ENCODE measurements at regions not wholly inside any gene's neighbourhood (a gene's known extent, or its start where the extent isn't known, plus 50 kb on each side); places are given as distances from the start of the nearest gene placed in this dataset.

GRCh38 chr15:62788224-62788623 lies 254.3 kb upstream of the TPM1 start:
- DNase-seq: no peak

- no peak for DNase-seq
Measured at GRCh38 chr15:62790546-62790945, 252.0 kb upstream of the TPM1 start.

GRCh38 chr15:62791694-62792093 lies 250.9 kb upstream of the TPM1 start:
- DNase-seq: no peak

- no peak for DNase-seq
Measured at GRCh38 chr15:62792986-62793751, 249.4 kb upstream of the TPM1 start.

DNA sequence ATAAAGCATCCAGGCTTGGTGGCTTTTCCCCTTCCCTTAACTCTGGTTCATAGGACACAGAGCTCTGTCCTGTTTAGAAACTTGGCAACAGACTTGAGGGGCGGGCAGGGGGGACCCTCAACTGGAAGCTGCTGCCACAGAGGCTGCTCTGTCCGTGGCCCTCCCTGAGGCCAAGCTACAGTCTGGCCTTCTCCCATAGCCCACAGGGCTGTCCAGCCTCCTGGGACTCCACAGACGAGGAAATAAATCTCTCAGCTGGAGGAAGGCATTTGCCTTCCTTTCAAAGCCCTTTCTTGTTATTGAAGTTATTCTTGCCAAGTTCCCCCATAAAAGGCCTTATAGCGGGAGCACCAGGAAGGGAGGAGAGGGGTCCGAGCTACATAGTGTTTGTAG lies 248.8 kb upstream of the TPM1 start:
- no peak for DNase-seq

DNA sequence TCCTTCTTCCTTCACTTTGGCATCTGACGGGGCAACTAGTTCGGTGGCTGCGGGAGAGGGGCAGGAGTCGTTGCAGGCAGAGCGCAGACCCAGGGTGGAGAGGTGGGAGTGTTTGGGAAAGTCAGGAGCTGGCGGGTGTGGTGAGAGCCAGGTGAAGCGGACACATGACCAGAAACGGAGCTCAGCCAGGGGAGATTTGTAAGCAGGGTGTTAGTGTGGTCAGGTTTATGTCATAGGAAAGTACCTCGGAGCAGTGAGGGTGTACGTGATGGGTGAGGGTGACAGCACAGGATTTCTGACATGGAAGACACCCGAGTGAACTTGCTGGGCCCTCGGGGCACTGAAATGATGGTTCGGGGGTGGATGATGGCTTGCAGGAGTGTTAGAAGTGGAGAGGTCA lies 247.4 kb upstream of the TPM1 start:
- no peak for DNase-seq

- no peak for DNase-seq
Measured at GRCh38 chr15:62795700-62796695, 246.5 kb upstream of the TPM1 start.

- no peak for DNase-seq
Measured at GRCh38 chr15:62797171-62797570, 245.4 kb upstream of the TPM1 start.

DNA sequence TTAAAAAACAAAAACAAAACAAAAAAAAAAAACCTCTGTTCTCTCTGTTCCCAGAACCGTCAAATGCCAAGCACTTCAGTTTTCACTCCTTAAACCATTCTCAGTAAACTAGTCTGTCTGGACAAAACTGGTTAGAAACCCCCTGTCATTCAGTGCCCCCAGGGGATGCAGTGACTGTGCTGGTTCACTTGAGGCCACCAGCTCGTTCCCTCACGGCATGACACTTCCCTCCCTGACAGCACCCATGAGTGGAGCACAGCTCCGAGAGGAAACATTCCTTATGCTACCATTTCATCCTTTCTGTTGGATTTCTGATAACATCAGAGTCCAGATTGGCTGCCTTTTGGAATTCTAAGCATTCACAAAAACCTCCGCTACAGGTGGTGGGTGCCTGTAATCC lies 244.0 kb upstream of the TPM1 start:
- DNase-seq: no peak

- no peak for DNase-seq
Measured at GRCh38 chr15:62799037-62799436, 243.5 kb upstream of the TPM1 start.

GRCh38 chr15:62799919-62800318 lies 242.6 kb upstream of the TPM1 start:
- DNase-seq: no peak

DNA sequence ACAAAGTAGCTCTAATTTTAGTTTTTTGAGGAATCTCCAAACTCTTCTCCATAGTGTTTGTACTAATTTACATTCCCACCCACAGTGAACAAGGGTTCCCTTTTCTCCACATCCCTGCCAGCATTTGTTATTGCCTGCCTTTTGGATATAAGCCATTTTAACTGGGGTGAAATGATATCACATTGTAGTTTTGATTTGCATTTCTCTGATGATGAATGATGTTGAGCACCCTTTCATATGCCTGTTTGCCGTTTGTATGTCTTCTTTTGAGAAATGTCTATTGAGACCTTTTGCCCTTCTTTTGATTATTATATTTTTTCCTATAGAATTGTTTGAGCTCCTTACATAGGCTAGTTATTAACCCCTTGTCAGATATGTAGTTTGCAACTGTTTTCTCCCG lies 239.9 kb upstream of the TPM1 start:
- DNase-seq: no peak

DNA sequence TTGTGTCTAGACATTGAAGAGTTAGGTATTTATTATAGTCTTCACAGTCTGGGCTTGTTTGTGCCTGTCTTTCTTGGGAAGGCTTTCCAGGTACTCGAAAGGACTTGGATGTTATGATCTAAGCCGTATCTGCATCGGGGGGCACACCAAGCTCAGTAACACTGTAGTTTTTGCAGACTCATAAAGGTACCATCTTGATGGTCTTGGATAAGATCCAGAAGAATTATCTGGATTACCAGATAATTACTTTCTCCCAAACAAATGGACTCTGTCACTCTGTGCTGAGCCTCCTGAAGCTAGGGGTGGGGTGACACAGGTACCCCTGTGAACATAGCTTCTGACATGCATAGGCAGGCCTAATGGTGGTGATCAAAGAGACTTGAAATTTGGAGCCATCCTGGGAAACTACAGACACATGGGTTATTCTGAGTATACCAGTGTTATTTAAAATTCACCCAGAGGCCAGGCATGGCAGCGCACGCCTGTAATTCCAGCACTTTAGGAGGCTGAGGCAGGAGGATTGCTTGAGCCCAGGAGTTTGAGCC lies 238.6 kb upstream of the TPM1 start:
- DNase-seq: no peak

- no peak for DNase-seq
Measured at GRCh38 chr15:62805502-62805901, 237.0 kb upstream of the TPM1 start.

GRCh38 chr15:62807539-62808130 lies 234.9 kb upstream of the TPM1 start:
- DNase-seq: no peak

- DNase-seq: no peak
Measured at GRCh38 chr15:62809115-62809967, 233.2 kb upstream of the TPM1 start.

DNA sequence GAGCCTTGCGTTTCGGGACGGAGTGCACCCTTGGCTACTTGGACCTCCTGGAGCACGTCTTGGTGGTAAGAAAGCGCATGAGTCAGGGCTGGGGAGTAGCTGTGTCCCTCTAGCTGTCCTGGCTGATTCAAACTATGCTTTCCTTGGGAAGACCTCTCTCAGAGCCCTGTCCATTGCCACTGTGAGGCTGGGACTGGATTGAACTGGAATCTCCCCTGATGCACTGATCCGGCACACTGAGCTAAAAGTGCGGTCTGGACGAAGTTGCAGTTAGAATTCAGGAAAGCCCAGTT lies 232.6 kb upstream of the TPM1 start:
- no peak for DNase-seq

DNA sequence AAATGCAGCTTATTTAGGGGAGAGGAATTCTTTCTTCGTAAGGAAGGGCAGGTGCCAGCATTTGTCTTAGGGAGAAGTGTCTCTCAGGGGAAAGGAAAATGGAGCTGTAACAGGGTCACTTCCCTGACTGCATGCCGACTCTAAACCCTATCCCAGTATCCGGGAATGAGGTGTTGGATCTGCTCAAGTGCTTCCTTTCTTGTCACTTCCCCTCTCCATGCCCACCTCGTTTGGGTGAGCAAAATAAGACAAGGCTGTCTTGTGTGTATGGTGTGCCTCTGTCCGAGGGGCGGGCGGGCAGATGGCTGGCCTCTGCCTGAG lies 230.1 kb upstream of the TPM1 start:
- DNase-seq: no peak

DNA sequence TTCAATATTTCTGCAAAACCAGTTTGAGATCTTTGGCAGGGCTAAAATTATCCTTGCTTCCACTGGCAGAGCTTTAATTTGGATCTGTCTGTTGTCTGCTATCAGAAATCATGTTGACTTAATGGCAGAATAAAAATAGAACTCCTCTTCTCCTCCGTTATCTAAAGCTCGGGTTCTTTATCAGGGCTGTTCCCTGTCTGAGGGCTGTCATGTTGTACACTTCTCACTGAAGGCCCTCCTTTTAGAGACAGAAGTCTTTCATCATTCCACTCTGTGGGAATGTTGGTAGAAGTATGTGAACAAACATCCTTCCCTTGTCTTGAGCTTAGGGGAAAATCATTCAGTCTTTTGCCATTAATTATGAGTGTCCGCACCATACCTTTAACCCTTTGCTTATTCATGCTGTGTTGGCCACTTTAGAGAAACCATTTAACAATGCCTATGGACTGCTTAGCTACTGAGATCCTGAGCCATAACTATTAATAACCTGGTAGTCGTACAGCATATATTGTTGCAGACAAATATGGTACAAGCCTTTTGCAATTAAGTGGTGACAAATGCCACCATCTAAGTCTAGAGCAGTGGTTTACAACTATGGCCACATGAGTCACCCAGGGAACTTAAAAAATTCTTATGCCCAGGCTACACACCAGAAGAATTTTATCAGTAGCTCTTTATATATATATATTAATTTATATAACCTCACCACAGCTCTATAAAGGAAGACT lies 226.0 kb upstream of the TPM1 start:
- no peak for DNase-seq

- DNase-seq: no peak
Measured at GRCh38 chr15:62818691-62819090, 223.9 kb upstream of the TPM1 start.

DNA sequence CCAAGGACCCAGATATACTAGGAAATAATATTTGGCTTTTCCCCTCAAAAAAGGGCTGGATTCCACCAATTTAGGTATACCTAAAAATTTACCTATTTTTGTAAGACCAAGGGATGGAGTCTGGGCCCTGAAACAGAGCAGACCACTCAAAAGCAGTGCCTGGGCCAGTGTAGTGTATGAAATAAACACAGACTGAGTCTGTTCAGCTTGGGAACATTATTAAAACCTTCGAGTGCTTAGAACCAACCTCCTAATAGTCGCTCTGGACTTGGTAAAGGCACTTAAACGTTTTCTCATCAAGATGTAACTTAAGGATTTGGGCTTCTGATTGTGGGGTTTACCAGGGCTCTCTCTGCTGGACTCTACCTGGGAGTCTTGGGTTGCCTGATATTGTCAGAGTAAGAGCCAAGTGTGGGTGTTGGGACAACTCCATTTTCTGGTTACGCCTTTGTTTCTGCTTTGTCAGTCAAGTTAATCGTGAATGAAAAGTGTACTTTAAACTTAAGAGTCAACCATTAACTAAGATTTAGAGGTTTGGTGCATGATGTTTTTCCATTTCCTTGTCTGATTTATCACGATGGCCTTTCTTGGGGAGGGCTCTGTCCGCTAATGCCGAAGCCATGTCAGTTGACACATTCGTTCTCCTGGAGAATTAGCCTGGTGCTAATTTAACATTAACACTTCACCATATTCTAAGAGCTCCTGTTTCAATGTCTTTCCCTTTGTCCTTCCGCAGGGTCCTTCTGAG lies 221.0 kb upstream of the TPM1 start:
- DNase-seq: no peak

Data from GDM1 (cell line).